Fibroblast of peridontal ligament (primary cell): ENCODE measurements at regions not wholly inside any gene's neighbourhood (a gene's known extent, or its start where the extent isn't known, plus 50 kb on each side); places are given as distances from the start of the nearest gene placed in this dataset.
"Not testable (repeated sequence)": the region's sequence is repeated elsewhere in the genome, so short reads cannot be mapped to it uniquely, and the experiment has no call there.

Experiments
- DNase-seq: peaks from one replicate; pipeline ENCODE4 v3.0.0-alpha.2; 2010; ENCODE audit errors: extremely low read depth

GRCh38 chr11:29484548-29484947, 532.3 kb downstream of the KCNA4 start:
- DNase-seq = no peak

- no peak for DNase-seq
Measured at GRCh38 chr11:29483831-29484230, 533.0 kb downstream of the KCNA4 start.

GRCh38 chr11:29482510-29482909, 534.3 kb downstream of the KCNA4 start:
- no peak for DNase-seq

GRCh38 chr11:29481738-29482137, 535.1 kb downstream of the KCNA4 start:
- DNase-seq = no peak

GRCh38 chr11:29480981-29481380, 535.8 kb downstream of the KCNA4 start:
- no peak for DNase-seq

- DNase-seq = no peak
Measured at GRCh38 chr11:29458252-29458651, 558.6 kb downstream of the KCNA4 start.

- peak; percentile 60 for DNase-seq
Measured at GRCh38 chr11:29452146-29452545, 564.7 kb downstream of the KCNA4 start.

GRCh38 chr11:29449281-29450074, 567.4 kb downstream of the KCNA4 start:
- peak; percentile 18 for DNase-seq

- peak; percentile 55 for DNase-seq
Measured at GRCh38 chr11:29448246-29448877, 568.5 kb downstream of the KCNA4 start.

GRCh38 chr11:29447821-29448220, 569.0 kb downstream of the KCNA4 start:
- no peak for DNase-seq

GRCh38 chr11:29446132-29446531, 570.7 kb downstream of the KCNA4 start:
- no peak for DNase-seq

- not testable (repeated sequence) for DNase-seq
Measured at GRCh38 chr11:29445191-29445590, 571.6 kb downstream of the KCNA4 start.

GRCh38 chr11:29438815-29439214, 578.0 kb downstream of the KCNA4 start:
- DNase-seq = no peak

- no peak for DNase-seq
Measured at GRCh38 chr11:29435421-29435820, 581.4 kb downstream of the KCNA4 start.

- peak; percentile 52 for DNase-seq
Measured at GRCh38 chr11:29432719-29433325, 584.0 kb downstream of the KCNA4 start.

GRCh38 chr11:29405305-29405704, 611.5 kb downstream of the KCNA4 start:
- no peak for DNase-seq

- no peak for DNase-seq
Measured at GRCh38 chr11:29395555-29396072, 621.2 kb downstream of the KCNA4 start.

GRCh38 chr11:29389793-29390192, 627.0 kb downstream of the KCNA4 start:
- no peak for DNase-seq

GRCh38 chr11:29373725-29374124, 643.1 kb downstream of the KCNA4 start:
- no peak for DNase-seq

GRCh38 chr11:29368126-29368525, 648.7 kb downstream of the KCNA4 start:
- no peak for DNase-seq

GRCh38 chr11:29364006-29364405, 652.8 kb downstream of the KCNA4 start:
- DNase-seq = no peak

- peak; percentile 27 for DNase-seq
Measured at GRCh38 chr11:29361369-29361768, 655.5 kb downstream of the KCNA4 start.

- no peak for DNase-seq
Measured at GRCh38 chr11:29353833-29354232, 663.0 kb downstream of the KCNA4 start.
